HG03378 (cell line): ENCODE measurements at regions not wholly inside any gene's neighbourhood (a gene's known extent, or its start where the extent isn't known, plus 50 kb on each side); places are given as distances from the start of the nearest gene placed in this dataset.
"Not testable (repeated sequence)": the region's sequence is repeated elsewhere in the genome, so short reads cannot be mapped to it uniquely, and the experiment has no call there.

Source experiments
- ATAC-seq: cut with Tn5 transposase; IDR thresholded peaks from one replicate; pipeline ENCODE4 v1.9.1; 2021; ENCODE audit warnings: mild to moderate bottlenecking, moderate library complexity; ENCODE audit not compliant: unreplicated experiment

DNA sequence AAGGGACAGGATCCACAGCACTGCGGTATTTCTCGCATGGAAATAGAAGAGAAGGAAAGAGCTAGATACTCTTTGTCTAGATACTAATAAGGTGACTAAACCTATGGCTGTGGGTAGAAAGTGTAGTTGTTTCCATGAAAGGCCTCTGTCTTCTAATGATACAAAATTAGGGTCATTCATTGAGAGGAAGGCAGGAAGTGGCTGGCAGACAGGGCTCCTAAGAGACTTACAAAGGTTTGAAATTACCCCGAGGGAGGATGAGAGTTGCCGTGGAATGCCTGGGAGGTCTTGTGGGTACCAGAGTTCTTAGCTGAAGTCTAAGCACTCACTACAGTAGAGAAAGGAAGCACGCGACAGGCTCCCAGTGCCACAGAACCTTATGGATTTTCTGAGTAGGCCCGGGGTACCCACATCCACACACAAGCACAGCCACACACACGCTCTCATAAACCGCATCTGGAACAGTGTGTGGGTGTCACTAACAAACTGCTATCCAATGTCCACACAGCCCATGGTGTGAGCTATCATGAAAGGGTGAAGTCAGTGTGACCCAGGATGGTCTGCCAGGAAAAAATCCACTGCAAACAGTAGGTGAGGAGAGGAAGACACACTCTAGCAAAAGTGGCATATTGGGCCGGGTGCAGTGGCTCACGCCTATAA, 221.4 kb downstream of the FAM43A start:
- ATAC-seq: no peak

DNA sequence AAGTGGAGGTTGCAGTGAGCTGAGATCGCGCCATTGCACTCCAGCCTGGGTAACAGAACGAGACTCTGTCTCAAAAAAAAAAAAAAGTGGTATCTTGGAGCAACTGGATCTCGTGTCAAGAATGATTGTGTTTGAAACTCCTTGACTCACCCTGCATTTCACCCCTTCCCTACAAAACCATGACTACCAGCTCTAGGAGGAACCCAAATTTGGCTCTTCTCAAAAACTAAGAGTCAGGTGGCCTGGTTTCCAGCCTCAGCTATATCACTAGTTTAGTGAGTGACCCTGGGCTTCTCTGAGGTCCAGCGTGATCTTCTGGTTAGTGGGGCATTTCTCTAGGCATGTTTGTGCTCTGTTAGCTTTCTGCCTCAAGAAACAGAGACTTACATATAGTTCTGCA, 222.1 kb downstream of the FAM43A start:
- no peak for ATAC-seq

DNA sequence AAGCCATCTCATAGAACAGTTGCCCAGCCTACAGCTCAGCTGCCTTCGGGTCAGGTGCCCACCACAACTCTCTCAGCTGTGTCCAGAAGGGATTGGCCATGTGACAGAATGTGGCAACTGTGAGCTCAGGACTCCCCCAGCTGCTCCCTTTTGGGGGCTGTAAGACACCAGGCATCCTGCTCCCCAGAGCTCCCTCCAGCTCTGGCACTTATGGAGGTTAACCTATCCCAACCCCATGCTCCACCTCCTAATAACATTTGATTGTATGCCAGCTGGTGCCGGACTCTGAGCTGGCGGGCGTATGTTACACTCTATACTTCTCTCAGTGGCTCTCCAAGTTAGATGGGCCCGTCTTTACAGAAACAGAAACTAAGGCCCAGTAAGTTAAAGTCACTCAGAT, 222.8 kb downstream of the FAM43A start:
- no peak for ATAC-seq

DNA sequence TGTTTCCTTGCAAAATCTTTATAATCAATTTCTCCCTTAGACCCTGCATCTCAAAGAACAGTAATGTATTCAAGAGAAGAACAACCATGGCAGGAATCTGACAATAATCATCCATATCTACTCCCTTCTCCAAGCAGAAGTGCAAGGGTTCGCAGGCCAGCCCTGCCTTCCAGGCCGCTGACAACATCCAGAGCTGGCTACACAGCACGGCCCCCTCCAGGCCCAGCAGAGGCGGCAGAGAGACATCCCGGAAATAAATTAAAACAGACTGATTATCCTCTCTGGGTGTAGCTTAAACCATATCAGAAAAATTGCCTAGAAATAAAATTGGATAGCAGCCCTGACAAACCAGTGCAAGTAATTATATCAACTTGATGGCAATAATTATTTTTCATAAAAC, 223.3 kb downstream of the FAM43A start:
- no peak for ATAC-seq

DNA sequence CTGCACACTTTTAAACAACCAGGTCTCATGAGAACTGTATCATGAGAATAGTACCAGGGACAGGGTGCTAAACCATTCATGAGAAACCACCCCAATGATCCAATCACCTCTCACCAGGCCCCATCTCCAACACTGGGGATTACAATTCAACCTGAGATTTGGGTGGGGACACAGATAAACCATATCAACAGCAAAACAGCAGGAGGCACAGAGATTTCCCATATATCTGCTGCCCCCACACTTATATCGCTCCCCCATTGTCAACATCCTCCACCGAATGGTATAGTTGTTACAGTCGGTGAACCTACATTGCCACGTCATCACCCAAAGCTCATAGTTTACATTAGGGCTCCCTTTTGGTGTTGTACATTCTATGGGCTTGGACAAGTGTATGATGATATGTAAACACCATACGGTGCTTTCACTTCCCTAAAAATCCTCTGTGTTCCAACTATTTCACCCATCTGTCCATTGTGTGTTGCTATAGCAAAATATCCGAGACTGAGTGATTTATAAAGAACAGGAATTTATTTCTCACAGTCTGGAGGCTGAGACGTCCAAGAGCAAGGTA, 224.8 kb downstream of the FAM43A start:
- ATAC-seq: no peak

DNA sequence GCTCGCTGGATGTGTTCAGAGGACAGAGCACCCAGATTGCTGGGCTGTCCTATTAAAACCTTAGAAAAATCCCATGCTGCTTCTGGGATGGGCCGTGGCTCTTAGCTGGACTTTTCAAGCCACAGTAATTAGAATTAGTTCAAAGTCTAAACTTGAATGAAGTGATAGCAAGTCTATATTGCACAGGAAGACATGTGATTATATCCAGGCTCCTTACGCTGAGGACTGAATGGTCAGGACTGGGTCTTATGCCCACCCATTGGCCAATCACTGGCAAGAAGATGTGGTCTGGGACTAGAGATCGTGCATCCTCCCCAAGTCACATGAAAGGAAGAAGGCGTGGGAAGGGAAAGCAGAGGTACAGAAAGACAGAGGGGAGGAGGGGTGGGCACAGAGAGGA, 227.6 kb downstream of the FAM43A start:
- no peak for ATAC-seq

DNA sequence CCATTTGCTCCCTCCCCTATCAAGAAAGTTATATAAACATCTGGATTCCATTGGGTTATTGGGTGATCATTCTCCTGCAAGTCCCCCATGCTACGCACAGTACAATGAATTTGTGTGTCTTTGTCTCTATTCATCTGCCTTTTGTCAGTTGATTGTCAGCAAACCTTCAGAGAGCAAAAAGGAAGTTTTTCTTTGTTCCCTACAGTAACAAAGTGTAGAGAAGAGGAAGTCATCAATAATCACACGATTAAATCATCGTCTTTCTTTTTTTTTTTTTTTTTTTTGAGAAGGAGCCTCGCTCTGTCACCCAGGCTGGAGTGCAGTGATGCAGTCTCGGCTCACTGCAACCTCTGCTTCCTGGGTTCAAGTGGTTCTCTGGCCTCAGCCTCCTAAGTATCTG, 239.2 kb downstream of the FAM43A start:
- not testable (repeated sequence) for ATAC-seq

DNA sequence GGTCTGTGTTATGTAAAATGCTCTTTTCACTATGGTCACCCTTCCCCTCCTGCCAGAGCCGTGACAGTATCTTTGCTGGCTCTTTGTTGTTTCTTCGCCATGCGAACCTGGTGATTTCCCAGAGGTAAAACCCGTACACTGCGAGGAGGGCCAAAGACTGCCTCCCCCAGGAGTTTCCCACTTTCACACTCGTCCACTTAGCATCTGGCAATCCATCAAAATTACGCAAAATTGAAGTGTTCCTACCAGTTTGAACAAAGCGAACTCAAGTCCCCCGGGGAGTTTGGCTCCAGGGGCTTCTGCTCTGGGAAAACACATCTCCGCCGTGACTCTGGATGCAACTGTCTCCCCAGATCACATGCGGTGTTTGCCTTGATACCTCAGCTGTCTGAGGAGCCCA, 239.9 kb downstream of the FAM43A start:
- ATAC-seq: no peak

DNA sequence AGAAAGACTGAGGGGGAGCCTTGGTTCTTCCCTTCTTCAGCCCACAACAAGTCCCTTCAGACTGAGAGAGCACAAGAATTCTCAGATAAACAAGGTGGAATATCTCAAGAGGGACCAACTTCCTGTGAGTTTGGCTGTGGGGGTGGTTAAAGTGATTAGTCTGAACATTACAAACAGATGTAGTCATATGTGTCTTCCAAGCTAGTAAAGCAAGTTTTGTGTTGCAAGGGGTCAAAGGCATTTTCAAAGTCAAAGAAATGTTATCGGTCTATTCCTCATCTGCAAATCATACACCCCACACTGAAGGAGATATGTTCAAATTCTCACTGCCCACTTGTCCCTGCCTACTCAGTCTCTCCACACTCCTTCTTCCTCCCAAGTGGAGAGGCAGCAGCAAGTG, 242.5 kb downstream of the FAM43A start:
- ATAC-seq: no peak

DNA sequence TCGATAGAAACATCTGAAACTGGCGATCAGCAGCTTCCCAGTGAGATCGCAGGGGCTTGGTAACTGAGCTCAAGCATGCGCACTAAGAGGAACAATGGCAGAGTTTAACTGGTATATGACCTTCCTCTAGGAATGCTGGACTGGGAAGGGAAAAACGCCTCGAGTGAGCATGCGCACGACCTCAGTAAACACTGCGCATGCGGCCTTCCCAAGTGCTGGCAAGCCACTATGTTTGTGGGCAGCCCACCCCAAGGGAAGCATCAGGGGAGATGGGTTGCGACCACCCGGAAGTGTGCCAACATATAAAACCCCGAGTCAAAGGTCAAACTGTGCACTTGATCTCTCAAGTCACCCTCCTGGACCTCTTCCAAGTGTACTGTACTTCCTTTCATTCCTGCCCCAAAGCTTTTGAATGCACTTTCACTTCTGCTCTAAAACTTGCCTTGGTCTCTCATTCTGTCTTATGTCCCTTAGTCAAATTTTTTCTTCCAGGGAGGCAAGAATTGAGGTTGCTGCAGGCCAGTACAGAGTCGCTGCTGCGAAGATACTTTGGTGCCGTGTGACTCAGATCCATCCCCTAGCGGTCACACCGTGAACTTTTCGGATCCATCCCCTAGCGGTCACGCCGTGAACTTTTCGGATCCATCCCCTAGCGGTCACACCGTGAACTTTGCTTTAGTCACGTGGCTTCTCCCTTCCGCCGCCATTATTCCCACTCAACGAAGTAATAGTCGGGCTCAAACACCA, 243.3 kb downstream of the FAM43A start:
- no peak for ATAC-seq

DNA sequence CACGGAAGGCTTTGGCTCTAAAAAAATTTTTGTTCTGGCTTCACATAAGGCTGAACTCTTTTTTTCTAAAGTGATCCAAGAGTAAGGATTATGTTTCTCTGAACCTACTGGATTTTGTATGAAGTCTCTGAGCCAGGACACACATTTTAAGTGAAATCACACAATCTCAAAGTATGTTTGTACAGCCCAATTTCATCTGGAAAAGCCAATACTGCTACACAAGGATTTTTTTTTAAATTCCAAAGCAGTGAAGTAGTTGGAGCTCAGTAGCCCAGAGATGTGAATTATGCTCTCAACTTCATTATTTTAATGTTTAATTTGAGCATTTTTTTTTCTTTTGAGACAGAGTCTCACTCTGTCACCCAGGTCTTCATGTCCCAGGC, 243.9 kb downstream of the FAM43A start:
- no peak for ATAC-seq

DNA sequence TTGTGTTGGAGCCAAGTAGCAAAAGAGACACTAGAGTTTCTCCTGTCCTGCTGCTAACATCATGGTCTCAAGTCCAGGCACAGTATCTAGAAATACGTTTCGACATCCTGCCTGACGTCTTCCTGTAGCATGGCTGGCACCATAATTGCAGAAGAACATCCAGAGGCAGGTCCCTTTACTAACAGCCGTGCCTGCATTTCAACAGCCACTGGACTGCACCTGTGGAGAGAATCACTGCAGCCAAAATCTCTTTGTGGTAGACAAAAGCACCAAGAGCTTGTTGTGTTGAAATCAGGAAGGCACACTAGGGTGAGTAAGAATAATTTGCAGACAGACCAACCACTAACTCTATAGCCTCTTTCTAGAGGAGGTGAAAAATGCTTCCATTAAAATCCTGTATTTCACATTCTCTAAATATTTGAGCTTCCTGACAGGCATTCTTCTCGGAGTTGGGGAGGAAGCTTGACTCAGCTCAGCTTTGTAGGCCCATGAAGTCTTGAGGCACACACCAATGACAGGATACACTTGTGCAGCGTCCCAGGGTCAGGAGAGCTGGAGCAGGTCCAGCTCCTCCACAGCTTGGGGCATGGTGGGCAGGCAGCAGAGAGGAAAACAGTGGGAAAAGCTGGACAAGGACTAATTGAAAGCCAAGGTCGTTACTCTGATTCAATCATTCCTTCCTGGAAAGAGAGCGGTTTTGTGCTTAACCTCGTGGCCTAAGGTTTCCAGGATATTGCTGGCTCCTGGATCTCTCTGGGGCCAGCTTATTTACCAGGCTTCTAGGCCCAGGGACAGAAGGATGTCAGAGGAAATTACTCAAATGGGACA, 244.9 kb downstream of the FAM43A start:
- no peak for ATAC-seq

DNA sequence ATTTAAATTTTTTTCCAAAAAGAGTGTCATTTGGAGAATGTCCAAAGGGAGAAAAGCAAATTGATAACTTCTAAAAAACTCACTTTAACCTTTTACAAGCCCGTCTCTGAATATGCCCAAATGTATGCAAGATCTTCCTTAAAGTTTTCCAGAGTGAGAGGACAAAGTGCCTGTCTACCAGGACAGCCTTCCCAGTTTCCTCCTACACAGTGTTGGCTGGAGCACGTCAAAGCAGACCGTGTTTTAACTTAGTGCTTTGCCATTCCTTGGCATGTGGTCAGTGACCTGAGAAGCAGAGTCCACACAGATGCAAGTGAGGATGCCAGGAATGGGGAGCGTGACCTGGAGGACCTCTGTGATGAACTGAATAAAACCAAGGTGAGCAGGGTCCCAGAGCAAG, 245.7 kb downstream of the FAM43A start:
- no peak for ATAC-seq

DNA sequence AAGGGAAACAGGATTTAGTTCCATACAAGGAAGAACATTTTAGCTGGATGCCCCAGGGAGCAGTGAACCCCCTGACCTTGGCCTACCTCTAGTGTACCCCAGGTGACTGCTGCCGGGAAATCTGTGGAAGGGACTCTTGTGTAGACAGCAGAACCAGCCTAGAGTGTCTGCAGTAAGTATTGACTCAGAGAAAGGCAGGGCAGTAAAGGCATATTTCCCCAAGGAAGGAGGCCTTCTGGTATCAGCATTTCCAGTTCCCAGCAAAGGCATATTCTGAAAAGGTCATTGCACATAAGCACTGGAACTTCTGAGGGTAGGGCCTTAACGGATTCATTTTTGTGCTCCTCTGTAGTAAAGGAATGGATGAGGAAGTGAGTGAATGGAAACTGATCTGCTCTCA, 246.2 kb downstream of the FAM43A start:
- no peak for ATAC-seq

DNA sequence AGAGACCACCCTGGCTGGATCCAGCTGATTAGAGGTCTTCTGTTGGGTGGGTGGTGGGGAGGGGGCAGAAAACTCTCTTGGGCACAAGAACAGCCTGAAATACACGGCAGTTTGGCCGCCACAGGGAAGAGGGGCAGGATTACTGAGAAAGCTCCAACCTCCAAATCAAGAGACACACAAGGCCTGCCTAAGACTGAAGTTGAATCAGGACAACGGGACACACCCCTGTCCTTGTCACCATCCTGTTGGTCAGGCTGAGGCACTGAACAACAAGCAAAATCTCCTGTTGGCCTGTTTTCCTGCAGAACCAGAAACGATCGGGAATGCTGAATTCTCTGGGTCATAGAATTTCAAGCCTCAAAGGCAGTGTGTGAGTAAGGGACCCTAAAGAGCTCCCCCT, 247.8 kb downstream of the FAM43A start:
- ATAC-seq: no peak

DNA sequence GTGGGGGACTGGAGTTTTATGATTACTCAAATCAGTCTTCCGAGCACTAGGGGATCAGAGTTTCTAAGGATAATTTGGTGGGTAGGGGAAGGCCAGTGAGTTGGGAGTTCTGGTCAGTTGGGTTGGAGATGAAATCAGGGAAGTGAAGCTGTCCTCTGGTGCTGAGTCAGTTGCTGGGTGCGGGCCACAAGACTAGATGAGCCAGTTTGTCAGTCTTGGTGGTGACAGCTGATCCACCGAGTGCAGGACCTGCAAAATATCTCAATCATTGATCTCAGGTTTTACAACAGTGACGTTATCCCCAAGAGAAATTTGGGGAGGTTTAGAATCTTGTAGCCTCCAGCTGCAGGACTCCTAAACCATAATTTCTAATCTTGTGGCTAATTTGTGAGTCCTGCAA, 249.4 kb downstream of the FAM43A start:
- no peak for ATAC-seq

DNA sequence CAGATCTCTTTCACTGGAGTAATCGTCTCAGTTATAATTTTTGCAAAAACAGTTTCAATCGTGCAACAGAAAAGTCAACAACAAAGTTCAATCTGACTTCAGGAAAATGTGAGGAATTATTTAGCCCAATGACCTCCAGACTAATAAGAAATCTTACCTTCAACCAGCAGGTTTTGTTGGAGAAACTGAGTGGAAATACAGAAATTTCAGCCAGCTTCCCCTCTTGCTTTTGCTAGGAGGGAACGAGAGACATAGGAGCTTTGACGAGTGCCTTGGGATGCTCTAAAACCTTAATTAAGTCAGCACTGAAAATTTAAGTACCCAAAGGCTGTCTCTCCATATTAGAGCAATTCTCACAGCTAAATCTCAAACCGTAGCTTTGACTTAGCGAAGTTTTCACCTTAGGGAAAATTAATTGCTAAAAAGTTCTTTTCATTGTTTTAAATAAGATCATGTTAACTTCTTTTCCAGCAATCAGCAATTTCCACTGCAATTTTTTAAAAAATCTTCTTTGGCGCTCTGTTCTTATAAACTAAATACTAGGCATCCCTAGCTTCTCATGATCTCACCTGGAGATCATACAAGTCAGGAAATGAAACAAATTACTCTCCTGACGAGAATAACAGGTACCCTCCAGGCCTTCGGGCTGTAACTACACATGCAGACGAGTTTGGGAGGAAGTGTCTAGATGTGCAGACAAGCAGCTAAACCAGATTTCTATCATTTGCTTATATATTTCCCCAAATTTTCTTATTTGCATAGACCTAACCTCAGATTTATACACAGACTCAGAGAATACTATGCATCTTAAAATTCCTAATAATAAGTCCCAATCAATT, 250.2 kb downstream of the FAM43A start:
- ATAC-seq: no peak

DNA sequence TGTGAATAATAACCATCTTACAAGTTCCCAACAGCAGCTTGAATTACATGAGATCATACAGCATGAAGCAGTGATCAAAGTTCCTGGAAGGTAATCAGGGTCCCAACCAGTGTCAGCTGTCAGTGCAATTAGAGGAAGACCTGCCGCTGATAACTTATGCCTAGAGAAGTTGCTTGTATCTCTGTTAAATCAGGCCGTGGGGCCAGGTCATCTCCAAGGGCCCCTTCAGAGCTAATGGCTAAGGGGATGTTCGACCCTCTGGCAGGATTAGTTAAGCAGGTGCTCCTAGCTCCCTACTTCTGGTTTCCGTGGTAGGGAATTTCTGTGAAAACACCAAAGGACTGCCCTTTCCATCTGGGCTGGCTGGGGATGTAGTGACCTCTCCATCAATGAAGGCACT, 251.0 kb downstream of the FAM43A start:
- no peak for ATAC-seq

DNA sequence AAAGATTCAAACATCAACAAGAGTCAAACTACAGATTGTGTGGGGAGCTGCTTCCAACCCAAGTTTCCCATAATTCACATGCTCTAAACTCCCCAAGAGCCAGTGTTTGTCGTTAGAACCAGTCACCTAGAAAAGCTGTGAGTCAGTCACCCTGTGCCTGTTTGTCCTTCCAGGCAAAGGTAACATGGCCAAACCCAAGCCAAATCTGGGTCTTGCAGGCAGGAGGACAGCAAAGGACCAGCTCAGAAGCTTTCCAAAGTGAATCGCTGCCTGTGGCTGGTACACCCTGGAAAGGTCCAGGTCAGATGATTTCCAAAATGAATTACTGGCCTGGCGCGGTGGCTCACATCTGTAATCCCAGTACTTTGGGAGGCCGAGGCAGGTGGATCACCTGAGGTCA, 251.5 kb downstream of the FAM43A start:
- ATAC-seq: no peak

DNA sequence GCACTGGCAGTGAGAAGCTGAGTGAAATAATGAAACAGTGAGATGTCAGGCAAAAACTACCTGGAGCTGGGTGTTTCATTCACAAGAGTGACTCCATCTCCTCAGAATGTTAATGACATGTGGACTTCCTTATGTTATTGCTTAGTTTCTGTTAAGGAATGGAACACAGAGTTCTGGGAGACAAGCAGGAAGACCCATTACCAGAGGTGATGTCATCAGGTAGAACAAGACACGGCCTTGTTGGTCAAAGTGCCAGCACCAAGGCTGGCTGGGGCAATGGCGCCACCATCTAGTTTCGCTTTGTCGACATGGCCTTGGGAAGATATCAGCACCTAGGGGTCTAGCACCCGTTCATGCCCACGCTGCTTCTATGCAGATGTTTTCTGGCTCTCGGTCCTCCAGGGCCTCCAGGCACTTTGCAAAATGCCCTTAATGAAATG, 252.2 kb downstream of the FAM43A start:
- ATAC-seq: no peak
